Femur (tissue), 1 donor: ENCODE measurements at regions not wholly inside any gene's neighbourhood (a gene's known extent, or its start where the extent isn't known, plus 50 kb on each side); places are given as distances from the start of the nearest gene placed in this dataset.
"Not testable (repeated sequence)": the region's sequence is repeated elsewhere in the genome, so short reads cannot be mapped to it uniquely, and the experiment has no call there.

Experiments
- DNase-seq: peaks from one replicate; pipeline ENCODE4 v3.0.0-alpha.2; 2017

DNA sequence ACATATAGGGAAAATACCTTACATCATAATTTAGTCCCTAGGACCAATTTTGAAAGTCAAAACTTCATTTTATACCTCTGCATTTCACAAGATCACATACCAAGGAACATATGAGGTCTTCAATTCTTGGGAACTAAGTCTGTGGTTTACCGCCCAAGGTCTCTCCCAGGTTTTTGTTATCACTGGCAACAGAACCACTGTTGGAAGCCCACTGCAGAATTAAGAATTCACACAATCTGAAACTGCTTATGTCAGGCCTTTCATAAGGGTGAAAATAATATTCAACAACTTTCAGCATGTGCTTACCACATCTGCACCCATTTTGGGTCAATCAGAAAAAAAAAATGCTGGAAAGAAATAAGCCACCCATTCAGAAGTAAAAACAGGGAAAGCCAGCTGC is 107.2 kb upstream of the MME start:
- DNase-seq = peak; percentile 46

DNA sequence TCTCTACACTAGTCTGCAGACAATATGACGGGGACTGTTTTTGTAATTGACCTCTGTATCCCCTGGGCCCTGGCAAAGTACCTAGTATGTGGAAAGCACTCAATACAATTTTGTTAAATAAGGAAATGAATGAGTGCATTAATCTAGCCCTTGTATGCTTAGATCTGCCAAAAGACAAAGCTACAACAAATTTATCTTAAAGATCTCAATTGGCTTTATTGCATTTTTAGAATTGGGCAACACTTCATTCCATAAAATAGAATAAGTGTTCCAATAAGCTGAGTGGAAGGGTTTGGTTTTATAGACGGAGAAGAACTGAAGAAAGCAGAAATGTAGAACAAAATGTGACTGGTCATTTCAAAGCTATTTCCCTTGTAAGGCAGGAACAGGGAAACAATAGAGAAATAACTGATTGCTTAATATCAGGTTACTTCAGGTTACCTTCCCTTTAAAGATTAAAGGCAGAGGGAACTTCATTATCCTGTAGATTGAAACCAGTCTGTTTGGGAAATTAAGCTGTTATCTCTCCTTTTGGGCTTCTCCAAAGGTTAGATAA is 108.3 kb upstream of the MME start:
- no peak for DNase-seq

DNA sequence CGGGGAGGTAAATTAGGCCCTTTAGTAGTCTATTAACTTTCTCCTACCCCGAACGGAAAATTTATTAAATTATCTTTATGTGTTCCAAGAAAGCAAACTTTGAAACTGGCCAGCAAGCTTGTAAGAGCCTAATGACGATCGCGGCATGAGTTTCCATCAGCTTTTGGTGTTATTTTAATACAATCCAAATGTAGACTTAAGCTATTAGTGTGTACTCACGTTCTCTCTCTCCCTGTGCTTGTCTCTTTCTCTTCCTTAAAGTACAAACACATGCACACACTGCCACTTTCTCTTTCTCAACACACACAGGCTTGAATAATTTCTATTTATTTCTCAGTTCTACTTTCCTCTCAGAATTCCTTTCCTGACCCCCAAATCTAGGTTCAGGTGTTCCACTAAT is 108.8 kb upstream of the MME start:
- no peak for DNase-seq

DNA sequence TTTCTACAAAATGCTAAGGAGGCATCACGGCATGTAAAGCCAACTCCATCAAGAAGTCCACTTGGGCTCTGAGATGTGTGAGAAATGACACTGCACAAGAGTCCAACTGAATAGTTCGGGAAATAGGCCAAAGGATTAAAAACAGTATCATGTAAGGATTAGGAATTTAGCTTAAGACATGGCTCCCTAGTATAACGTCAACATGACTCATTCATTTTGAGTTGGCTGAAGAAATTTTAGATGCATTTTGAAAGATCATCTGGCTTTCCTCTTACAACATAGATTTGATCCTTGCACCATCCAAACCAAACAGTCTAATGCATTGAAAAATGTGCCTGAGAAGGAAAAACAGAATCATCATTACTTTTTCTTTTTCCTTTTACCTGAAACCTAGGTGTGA is 109.3 kb upstream of the MME start:
- no peak for DNase-seq

DNA sequence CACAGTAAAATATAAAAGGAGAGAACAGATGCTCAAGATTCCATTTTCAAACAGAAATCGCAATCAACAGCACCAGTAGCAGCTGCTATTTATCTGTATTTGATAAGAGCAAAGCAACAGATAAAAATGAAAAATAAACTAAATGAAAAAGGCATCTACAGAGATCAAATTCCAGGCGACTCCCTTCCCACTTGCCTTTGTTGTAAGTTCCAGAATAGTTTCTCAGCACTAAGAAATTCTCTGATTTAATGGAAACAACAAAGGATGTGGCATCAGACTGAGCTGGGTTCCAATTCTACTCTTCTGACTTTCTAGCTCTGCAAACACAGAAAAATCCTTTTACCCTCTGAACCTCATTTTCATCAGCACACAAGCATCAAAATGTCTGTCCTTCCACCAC is 110.8 kb upstream of the MME start:
- no peak for DNase-seq

DNA sequence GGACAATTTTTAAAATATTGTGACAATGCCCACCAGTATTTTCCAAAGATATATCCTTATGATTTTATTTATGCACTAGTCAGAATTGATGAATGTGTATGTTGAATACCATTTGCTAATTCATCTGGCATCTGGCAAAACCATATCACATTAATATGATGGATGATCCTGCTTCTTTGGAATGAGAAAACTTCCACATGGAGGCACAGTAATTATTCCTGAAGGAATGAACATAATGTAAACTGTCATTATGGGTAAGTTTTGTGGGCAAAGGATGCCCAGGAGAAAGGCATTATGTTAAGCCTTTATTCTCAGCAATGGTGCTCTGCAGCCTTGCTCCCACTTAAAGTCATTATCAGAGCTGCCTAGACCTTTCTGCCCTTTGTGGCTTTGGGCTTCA is 113.0 kb upstream of the MME start:
- DNase-seq = no peak

DNA sequence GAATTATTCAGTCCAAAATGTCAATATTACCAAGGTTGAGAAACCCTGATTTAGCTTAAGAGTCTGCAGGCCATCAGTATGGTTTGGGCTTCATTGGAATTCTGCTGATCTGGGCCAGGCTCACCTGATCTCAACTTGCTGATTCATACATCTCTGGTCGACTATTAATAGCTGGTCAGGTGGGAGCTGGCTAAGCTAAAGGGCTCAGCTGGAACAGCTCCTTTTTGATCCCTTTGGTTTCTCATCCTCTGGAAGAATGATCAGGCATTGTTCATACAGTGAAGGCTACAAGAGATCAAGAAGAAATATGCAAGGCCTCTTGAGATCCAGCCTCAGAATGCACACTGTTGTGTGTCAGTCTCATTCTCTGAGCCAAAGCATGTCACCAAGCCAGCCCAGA is 123.3 kb upstream of the MME start:
- DNase-seq = no peak

DNA sequence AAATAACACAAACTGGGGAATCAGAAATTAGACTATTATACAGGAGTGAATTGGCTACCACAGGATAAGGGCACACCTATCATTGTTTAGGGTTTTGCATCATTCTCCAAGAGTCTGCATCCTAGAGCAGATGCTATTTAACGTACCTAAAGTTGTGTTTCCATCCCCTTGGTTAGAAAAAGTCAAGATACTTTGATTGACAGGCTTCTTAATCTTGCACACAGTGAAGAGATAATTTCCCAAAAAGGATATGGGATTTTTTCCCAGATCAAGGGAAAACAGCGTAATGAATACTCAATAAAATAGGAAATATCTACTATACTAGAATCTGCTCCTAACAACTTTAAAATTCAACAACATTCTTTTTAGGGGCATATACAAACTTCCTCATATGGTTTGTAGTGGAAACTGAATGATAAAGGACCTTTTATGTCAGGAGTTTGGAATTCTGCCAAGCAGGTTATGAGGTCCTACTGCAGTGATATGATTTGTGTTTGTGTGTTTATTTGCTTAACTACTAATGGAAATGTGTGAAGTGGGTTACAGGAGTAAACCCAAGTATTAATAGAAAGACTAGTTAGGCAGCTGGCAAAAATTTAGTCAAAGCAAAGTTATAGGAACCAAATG is 124.1 kb upstream of the MME start:
- DNase-seq = no peak

DNA sequence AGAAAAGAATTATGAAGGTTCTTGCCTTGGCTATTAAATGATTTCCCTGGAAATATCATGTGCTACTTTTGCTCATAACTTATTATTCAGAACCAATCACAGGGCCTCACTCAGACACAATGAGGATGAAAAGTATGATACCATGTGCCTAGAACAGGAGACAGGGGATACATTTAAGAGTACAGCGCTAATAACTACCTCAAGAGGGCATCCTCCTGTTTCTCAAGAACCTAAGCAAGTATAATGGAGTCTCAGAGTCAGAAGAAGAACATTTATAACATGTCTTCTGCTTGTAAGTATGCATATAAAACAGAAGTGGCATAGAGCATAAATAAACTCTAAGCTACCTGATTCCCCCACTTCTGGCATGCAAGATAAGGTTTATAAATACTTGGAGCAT is 125.4 kb upstream of the MME start:
- no peak for DNase-seq

DNA sequence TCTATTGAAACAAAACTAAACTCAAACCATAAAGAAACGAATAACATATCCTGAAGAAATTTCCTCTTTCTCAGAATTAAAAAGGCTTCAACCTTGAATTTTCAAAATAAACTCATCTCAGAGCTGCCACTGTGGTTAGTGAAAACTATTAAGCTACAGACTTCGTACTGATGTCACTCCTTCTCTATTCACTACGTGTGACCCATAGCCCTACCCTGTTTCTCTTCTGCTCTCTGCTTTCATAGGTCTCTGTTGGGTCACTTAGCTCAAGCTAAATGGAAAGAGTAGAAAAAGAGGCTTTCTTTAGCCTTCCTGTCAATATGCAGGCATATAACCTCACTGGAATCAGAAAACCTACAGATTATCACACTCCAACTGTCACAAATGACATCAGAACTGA is 126.6 kb upstream of the MME start:
- DNase-seq = no peak

DNA sequence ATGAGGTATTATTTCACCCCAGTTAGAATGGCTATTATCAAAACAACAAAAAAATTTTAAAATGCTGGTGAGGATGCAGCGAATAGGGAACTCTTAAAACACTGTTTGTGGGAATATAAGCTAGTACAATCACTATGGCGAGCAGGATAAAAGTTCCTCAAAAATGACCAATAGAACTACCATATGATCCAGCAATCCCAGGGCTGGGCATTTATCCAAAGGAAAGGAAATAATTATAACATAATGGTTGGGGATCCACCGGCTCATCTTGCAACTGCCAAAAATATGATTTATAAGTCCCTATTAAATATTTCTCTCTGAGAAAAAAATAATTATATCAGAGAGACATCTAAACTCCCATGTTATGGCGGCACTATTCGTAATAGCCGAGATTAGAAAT is 127.6 kb upstream of the MME start:
- no peak for DNase-seq

DNA sequence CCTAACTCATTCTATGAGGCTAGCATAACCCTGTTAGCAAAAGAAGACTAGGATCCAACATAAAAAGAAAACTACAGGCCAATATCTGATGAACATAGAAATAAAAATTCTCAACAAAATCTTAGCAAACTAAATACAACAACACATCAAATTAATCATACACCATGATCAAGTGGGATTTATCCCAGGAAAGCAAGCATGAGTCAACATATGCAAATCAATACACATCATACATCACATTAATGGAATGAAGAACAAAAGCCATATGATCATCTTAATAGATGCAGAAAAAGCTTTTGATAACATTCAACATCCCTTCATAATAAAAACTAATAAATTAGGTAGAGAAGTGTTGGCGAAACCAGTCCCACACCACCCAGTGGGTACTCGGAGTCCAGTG is 136.1 kb upstream of the MME start:
- no peak for DNase-seq

DNA sequence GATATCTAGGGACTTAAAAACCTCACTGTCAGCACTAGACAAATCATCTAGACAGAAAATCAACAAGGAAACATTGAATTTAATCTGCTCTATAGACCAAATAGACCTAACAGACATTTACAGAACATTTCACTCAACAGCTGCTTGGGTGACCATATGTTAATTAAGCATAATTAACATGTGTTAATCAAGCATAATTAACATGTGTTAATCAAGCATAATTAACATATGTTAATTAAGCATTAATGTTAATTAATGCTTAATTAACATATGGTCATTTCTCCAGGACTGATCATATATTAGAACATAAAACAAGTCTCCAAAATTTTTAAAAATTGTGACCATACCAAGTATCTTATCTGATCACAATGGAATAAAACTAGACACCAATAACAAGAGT is 137.3 kb upstream of the MME start:
- DNase-seq = no peak

DNA sequence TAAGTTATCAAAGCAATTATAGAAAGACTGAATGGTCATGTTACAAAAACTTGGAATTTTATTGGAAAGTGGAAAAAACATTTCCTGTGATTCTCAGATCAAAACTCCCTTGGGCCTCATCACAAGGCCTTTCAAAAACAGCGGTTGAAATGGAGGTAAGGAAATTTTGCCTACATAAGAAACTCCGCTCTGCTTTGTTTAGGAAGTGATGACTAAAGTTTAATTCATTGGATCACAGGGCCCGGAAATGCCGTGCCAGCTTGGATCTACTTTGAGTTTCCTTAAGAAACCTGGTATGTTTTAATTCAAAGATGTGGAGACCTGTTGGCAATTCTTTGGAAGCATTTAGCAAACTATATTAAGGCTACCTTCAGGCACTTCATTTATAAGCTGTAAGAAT is 143.9 kb upstream of the MME start:
- DNase-seq = no peak

DNA sequence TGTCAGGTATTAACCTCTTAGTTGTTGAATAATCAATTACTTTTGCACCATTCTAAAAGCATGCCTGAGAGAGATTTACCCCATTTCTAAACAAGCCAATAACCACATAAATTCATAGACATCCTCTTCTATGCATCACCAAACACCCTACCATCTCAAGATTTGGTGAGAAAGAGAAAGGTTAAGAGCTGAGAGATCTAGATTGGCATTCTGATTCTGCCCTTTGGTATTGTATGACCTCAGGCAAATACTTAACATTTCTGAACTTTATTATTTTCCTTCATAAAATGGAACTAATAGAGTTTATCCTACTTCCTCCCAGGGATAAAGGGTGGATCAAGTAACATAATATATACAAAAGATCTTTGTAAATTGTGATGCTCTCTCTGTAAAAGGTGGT is 146.5 kb upstream of the MME start:
- DNase-seq = no peak

DNA sequence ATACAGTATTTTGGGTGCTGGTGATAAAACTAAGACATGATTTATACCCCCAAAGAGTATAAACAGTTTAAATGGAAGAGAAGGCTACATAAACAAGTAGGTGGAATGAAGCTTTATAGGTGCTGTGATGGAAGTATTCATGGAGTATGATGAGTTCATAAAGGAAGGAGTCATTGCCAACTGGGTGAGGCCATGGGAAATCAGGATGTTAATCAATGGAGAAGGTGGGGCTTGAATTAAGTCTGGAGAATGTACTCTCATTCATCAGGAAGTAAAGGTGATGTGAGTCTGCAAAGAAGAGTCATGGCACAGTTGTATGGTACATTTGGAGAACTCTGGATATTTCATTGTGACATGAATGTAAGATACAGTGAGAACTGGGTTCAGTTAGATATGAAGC is 147.5 kb upstream of the MME start:
- DNase-seq = no peak

DNA sequence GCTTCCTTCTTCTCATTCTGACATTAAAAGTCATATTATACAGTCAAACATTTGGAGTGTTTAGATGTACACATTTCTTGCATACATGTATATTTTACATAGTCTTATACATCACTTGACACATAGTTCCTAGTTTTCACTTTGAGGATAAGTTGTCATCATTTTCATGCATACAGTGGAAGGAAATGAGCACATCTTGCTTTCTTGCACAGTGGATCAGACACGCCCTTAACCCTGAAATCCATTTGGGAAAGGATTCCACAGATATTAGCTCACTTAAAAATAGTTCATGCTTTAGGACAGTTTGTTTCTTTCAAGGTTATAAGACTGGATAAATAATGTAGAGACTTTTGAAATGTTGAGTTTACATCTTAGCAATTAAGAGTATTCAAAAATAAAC is 148.6 kb upstream of the MME start:
- DNase-seq = no peak

DNA sequence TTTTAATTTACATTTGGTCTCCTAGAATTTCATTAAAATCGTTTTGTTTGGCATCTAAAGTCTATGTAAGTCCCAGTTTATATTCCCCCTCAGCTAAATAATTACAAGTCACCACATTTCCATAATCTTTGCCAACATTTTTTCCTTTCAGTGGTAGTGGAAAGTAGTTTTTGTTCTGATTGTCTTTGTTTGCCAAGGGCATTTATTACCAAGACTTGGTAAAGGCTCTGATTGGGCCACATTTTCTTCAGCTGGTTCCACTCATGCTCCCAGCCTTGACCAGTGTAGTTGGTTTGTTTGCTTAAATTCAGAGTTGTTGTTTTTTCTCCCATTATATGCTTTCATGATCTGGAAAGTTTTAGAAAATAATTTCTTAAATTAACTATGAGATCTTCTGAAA is 153.4 kb upstream of the MME start:
- no peak for DNase-seq

DNA sequence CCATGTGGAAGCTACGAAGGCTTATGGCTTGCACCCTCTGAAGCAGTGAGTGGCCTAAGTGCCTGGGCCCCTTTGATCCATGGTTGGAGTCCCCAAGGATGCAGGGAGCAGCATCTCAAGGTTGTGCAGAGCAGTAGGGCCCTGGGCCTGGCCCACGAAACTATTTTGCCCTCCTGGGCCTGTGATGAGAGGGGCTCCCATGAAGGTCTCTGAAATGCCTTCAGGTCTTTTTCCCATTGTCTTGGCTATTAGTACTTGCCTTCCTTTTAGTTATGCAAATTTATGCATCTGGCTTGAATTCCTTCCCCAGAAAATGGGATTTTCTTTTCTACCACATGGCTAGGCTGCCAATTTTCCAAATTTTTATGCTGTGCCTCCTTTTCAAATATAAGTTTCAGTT is 158.8 kb upstream of the MME start:
- no peak for DNase-seq

DNA sequence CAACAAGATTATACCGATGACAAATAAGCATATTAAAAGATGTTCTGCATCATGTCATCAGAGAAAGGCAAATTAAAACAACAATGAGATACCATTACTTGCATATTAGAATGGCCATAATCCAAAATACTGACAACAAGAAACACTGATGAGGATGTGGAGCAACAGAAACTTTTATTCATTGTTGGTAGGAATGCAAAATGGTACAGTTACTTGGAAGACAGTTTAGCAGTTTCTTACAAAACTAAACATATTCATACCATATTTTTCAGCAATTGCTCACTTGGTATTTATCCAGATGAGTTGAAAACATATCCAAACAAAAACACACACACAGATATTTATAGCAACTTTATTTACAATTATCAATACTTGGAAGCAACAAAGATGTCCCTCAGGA is 160.9 kb upstream of the MME start:
- DNase-seq = no peak

DNA sequence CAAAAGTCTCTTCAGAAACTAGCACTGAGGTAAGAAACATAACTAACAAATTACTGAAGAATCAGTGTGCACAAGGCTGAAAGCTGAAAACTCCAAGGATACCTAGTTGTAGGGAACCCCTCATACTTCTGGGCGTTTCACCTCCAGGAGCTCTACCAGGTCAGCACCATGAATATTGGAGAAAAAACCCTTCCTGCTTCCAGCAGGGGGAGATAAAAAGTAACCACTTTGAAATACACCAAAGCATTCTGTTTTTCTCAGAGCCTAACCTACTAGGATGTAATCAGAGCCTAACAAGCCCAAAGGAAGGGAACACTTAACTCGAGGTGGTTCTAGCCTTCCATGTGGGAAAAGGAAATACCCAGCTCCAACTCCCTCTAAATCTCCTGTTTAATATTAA is 175.8 kb upstream of the MME start:
- DNase-seq = no peak

DNA sequence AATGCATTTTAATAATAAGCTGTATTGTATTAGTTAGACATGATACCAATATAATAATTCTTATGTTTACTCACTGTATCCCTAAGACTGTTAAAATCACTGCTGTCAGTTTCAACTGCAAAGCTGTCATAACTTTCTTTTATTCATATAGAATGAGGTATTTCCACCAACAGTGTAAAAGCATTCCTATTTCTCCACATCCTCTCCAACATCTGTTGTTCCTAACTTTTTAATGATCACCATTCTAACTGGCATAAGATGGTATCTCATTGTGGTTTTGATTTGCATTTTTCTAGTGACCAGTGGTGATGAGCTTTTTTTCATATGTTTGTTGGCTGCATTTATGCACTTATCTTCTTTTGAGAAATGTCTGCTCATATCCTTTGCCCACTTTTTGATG is 177.6 kb upstream of the MME start:
- not testable (repeated sequence) for DNase-seq

DNA sequence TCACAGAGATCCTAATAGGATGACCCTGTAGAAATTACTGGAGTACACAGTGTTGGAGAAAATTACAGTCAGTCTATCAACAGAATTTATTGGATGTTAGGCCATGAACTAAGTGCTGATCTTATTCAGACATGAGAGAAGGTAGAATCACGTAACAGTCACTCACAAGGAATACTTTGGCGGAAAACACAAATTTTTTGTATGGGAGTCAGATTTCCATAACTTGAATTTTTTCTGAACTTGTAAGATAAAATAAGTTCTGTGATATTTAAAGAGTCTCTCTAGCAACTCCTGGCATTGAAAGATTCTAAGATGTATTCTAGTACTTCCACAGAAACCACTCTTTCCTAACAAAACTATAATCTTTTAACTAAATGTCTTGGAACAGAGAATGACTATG is 178.8 kb upstream of the MME start:
- no peak for DNase-seq

DNA sequence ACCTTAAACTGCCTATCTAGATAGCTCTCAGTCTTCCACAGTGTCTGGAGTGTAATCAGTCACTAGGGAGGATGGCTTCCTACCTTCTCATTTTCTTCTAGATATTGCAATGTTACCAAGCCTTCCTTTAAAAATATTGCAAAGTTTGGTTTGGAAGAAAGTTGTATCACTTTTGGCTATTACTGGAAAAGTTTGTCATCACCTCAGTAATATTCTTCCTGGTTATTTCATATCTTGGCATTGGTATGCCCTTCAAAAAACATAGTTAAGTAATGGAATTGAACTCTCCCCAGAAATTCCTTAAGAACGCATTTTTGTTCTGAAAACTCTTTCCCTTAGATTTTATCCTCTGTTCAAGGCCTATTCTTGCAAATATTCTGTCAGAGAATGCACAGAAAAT is 179.3 kb upstream of the MME start:
- DNase-seq = no peak

DNA sequence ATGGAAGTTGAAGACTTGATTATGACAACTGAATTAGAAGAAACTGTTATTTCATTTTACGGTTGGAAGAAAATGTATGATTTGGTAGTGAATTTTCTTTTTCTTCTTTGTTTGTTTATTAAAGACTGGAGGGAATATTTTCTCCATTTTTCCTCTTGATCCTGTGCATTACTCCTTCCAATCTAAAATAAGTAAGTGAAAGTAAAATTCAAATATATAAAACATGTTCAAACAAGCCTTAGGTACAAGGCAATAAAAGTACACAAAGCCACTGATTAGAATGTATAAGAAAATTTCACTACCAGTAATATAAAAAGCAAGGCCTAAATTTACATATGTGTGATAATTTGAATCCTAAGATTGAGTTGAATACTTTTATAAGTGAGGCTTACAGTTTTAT is 181.2 kb upstream of the MME start:
- DNase-seq = no peak

DNA sequence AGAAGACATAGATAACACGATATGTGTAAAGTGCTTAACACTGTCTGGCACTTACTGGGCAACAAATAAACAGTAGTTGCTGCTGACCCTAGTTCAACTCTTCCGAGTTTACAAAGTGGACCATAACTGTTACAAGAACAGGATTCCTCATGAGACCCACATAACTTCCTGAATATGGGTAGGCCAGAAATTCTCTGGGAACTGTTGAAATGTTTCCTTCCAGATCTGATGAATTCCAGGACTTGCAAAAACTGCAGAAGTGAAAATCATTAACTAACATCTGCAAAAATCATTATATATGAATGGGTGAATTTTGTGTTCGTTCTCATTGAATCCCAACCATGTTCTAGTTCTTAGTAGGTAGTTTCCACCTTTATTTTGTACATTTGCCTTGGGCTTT is 181.7 kb upstream of the MME start:
- no peak for DNase-seq
